Left renal pelvis (tissue), 4 donors: ENCODE measurements at regions not wholly inside any gene's neighbourhood (a gene's known extent, or its start where the extent isn't known, plus 50 kb on each side); places are given as distances from the start of the nearest gene placed in this dataset.
"Not testable (repeated sequence)": the region's sequence is repeated elsewhere in the genome, so short reads cannot be mapped to it uniquely, and the experiment has no call there.

Source experiments
- DNase-seq, 4 donors: peaks; one replicate each; pipeline ENCODE4 v3.0.0-alpha.2; 2013; ENCODE audit warnings: low read depth in 4 of 4, low spot score in 3 of 4

GRCh38 chr15:95739131-95739530 is 591.4 kb upstream of the NR2F2 start:
- no peak for DNase-seq

DNA sequence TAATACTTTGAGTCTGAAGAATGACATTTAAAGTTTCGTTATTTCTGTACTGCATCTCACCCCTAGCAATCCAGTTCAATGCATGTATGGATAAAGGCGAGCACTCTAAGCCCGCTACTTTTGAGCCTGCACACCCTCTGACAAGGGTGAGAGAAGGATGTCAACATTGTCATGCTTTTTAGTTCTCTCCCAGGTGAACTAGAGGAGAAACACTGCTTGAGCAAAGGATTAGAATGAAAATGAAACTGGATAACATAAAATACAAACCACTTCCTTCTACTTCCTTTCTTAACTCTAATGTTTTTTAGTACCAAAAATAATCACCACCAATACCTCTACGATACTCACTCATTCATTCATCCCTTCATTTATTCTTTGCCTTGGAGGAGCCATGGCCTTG is 588.7 kb upstream of the NR2F2 start:
- no peak for DNase-seq

- DNase-seq, result no peak
Measured at GRCh38 chr15:95742256-95742655, 588.2 kb upstream of the NR2F2 start.

DNA sequence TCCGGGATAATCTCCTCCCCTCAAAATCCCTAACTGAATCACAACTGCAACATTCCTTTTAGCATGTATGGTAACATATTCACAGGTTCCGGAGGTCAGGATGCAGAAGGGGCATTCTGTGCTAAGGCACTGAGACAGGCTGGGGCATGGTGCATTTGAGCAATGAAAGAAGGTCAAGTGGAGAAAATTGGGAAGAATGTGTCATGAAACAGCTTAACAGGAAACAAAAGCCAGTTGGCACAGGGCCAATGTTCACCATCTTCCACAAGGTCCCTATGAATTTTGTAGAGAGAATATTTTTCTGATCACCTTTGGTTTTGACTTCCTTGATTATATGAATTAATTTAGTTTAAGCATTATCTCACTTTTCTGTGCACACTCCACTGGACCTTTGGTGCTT is 587.7 kb upstream of the NR2F2 start:
- DNase-seq, result no peak

- no peak for DNase-seq
Measured at GRCh38 chr15:95757171-95757570, 573.3 kb upstream of the NR2F2 start.

DNA sequence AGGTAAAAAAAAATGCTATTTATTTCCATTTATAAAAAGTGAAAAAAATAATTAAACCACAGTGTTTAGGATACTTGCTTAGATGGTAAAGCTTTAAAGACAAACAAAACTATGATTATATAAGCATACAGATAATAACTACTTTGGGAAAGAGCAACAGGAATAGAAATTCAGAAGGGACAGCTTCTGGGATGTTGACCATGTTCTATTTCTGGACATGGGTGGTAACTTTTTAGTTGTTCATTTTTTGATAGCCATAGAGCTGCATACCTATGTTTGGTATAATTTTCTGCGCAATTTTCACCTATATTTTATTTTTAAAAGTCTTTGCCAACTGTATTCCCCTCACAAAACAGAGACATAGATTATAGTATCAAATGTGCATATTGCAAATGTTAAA is 572.0 kb upstream of the NR2F2 start:
- DNase-seq, result no peak

GRCh38 chr15:95758851-95759250 is 571.6 kb upstream of the NR2F2 start:
- no peak for DNase-seq

DNA sequence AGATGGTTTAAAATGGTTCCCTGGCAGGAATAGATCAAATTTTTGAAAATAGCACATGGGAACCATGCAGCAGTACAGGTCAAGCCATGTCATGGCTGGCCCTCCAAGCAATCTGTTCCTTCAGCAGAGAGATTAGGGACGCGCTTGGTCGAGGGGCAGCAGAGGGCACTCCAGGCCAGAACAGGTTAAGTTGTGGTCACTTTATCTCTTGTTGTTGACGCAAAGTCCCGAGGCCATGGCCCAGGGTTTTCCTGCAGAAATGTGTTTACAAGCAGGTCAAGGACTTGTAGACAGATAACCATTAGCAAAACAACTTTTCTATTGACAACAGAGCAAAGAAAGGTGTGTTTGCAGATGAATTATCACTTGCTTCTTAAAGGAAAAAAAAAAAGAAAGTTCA is 570.0 kb upstream of the NR2F2 start:
- DNase-seq, result no peak

- no peak for DNase-seq
Measured at GRCh38 chr15:95761501-95762165, 568.9 kb upstream of the NR2F2 start.

GRCh38 chr15:95763426-95763825 is 567.1 kb upstream of the NR2F2 start:
- DNase-seq, result no peak

DNA sequence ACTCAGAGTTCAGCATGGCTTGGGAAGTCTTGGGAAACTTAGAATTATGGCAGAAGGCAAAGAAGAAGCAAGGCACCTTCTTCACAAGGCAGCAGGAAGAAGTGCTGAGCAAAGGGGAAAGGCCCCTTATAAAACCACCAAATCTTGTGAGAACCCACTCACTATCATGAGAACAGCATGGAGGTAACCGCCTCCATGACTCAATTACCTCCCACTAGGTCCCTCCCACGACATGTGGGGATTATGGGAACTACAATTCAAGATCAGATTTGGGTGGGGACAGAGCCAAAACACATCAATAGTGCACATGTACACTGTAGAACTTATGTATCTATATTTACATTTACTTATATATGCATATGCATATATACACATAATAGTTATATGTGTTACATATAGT is 565.3 kb upstream of the NR2F2 start:
- no peak for DNase-seq

DNA sequence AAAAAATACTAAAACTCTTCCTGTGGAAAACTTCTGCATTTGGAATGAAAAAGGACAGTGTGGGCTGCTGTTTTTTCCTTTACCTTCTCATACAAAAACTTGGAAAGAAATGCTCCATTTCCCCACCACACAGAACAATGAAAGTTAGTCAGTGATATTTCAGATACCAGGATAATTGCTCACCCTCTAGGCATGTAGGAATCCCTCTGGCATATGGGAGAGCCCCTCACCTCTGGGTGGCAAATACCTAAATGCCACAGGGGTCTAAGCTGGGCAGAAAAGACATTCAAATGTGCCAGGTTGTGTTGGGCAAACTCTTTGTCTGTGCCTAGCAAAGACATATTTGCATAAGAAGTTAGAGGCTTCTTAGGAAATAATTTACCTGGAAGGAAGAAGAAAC is 560.3 kb upstream of the NR2F2 start:
- DNase-seq, result no peak

DNA sequence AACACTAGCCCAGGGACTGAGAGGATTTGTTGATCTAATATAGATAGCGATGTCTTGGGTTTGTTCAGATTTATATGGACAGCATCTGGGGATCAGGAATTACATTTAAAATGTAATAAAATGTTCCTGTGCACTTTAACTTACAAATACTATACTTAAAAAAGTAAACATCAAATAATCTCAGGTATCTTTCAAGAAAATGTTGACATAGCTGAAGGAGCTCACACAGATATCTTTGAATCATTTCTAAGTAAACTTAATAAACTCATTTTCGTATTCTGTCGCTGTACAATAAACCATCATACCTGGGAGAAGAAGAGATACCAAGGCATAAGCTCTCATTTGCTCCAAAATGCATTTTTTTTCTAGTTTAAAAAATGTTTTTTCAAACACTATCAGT is 557.5 kb upstream of the NR2F2 start:
- DNase-seq, result no peak

- DNase-seq, result no peak
Measured at GRCh38 chr15:95784508-95784907, 546.0 kb upstream of the NR2F2 start.

DNA sequence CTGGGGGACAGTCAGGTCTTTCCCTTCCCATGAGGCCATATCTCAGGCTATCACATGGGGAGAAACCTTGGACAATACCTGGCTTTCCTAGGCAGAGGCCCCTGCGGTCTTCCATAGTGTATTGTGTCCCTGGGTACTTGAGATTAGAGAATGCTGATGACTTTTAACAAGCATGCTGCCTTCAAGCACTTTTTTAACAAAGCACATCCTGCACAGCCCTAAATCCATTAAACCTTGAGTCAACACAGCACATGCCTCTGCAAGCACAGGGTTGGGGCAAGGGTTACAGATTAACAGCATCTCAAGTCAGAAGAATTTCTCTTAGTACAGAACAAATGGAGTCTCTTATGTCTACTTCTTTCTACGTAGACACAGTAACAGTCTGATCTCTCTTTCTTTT is 545.2 kb upstream of the NR2F2 start:
- DNase-seq, result not testable (repeated sequence)

DNA sequence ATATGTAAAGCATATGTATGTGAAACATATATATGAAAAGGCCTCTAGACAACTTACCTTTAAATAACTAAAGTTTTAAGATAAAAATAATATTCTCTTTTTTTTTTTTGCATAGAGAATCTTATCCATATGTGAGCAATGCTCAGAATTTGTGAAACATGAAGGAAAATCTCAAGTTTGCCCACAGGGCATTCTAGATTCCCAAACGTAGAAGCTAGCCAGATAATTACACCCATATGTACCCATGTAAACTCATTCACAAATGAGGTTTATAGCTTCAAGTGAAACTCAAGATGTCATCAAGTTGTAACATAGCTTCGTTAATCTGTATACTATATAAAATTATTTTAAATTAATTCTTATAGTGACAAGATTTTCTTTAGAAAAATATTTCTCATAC is 537.3 kb upstream of the NR2F2 start:
- DNase-seq, result no peak

- DNase-seq, result no peak
Measured at GRCh38 chr15:95795386-95795785, 535.1 kb upstream of the NR2F2 start.

DNA sequence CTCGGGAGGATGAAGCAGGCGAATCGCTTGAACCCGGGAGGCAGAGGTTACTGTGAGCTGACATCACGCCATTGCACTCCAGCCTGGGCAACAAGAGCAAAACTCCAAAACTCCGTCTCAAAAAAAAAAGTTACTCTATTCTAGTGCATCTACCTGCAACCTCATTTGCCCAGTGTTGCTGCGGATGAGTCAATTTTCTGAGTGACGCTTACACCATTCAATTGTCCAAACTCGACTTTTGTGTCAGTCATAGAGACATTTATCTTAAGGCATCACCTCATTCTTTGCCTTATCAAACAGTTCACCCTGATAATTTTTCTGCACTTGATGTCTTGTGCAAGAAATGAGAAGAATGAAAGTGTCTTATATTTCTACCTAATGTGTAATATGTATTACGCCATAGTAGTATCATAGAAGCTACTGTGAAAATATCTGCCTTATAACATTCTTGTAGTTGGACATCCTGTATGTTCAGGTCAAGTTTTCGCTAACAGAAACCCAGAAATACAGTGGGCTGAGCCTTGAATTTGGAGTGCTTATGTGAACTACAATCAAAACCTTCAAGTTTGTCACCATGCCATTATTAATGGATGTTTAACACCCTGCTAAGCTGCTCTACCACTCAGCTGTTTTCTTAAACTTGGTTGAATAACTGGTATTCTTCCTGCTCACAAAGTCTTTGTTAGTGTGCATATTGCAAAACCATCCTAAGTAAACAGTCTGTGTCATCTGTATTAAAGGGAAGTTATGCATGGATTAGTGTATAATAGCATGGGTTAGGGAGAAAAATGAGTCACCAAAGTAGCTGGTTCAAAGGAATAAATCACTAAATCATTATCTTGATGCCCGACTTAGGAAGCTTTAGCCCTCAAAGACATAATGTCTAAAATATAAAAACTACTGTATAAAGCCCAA is 531.0 kb upstream of the NR2F2 start:
- DNase-seq, result no peak

- DNase-seq, result no peak
Measured at GRCh38 chr15:95804484-95804883, 526.0 kb upstream of the NR2F2 start.

DNA sequence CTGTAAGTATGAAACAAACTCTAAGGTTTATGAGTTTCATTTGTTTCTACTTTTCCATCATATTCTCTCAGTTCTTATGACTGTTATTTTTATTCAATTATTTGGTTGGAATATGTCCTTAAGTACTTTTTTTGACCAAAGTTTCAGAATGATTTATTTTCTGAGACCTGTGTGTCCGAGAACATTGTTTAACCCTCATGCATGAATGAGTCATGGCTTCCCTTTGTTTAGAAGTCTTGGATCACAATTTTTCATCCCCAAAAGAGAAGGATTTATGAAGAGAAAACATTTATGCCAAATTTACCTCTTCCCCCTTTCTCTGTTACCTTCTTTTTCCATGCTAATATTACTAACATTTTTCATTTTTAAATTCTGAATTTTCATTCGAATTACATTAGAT is 518.0 kb upstream of the NR2F2 start:
- no peak for DNase-seq

- no peak for DNase-seq
Measured at GRCh38 chr15:95814908-95815307, 515.6 kb upstream of the NR2F2 start.

DNA sequence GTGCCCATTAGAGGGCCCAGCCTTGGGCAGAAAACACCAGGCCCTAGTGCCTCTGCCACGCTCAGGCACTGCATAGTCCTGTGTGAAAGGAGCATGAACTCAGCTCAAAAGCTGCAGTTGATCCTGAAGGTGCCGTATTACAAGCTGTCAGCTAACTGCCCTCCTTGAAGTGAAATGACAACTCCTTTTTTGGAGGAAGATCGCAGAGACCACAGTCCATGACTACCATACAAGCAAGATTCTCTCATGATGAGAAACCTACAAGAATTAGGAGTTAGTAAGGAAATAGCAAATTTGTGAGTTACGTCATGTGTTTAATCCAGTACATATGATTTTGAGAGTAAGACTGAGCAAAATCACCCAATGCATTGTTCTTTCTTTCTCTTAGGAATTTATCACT is 513.9 kb upstream of the NR2F2 start:
- DNase-seq, result no peak
